ENCODE measurements at regions not wholly inside any gene's neighbourhood (a gene's known extent, or its start where the extent isn't known, plus 50 kb on each side); places are given as distances from the start of the nearest gene placed in this dataset.

- TF ChIP-seq CTCF (conservative IDR thresholded peaks at IDR 0.05 in 1 of 2, IDR thresholded peaks at IDR 0.05 in 1 of 2; ENCODE audit: low read depth in 1 of 2, low read length in 2 of 2) (no peak), EZH2 (IDR thresholded peaks at IDR 0.05; ENCODE audit: low read length, missing control alignments) (no peak)
Observed at GRCh38 chr9:38233796-38234355, 158.6 kb upstream of the ALDH1B1 start.
